Calu3 (cell line): ENCODE measurements at regions not wholly inside any gene's neighbourhood (a gene's known extent, or its start where the extent isn't known, plus 50 kb on each side); places are given as distances from the start of the nearest gene placed in this dataset.
"Not testable (repeated sequence)": the region's sequence is repeated elsewhere in the genome, so short reads cannot be mapped to it uniquely, and the experiment has no call there.

Experiments
- BruUV-seq: library from RNA; stranded (reverse); fragments of 400-500 nt; replicated peaks from 2 replicates; lab custom pipeline; 2021; lab: Mats Ljungman, UMichigan
- CTCF ChIA-PET: fragments of 300-600 bp; sonication (Branson Sonifier 250); formaldehyde crosslinking; loops from one replicate; lab custom pipeline; 2022; ENCODE audit warnings: antibody characterized with exemption; lab: Charles Lee
- DNase-seq: peaks from one replicate; pipeline ENCODE4 v3.0.0; 2022
- H3K27ac Mint-ChIP-seq: one replicate; pipeline ENCODE4 v1.8.0; 2022; ENCODE audit warnings: mixed read lengths; ENCODE audit not compliant: unreplicated experiment
- H3K27me3 Mint-ChIP-seq: one replicate; pipeline ENCODE4 v1.8.0; 2022; ENCODE audit warnings: mixed read lengths; ENCODE audit not compliant: unreplicated experiment
- H3K36me3 Mint-ChIP-seq: one replicate; pipeline ENCODE4 v1.8.0; 2022; ENCODE audit warnings: mild to moderate bottlenecking, moderate library complexity, mixed read lengths; ENCODE audit not compliant: insufficient read depth, unreplicated experiment
- H3K4me1 Mint-ChIP-seq: one replicate; pipeline ENCODE4 v1.8.0; 2022; ENCODE audit warnings: mild to moderate bottlenecking, low read depth, mixed read lengths; ENCODE audit not compliant: unreplicated experiment
- H3K4me3 Mint-ChIP-seq: one replicate; pipeline ENCODE4 v1.8.0; 2022; ENCODE audit warnings: mild to moderate bottlenecking, low read depth, moderate library complexity, mixed read lengths; ENCODE audit not compliant: unreplicated experiment
- H3K9me3 Mint-ChIP-seq: one replicate; pipeline ENCODE4 v1.8.0; 2022; ENCODE audit warnings: low read depth, mixed read lengths; ENCODE audit not compliant: unreplicated experiment
- CTCF ChIP-seq: fragments of 200-600 bp; IDR thresholded peaks from one replicate; pipeline ENCODE4 v1.8.0; 2022; ENCODE audit warnings: antibody characterized with exemption; ENCODE audit not compliant: unreplicated experiment
- intact Hi-C: fragments of 100-400 bp; cut with micrococcal nuclease; formaldehyde crosslinking; loops from one replicate; pipeline ENCODE4 v1.10.0; 2022; ENCODE audit not compliant: unreplicated experiment

GRCh38 chr16:8070506-8070905 is 519.8 kb downstream of the TMEM114 start:
- Mint-ChIP-seq H3K27ac (no peak overlapping the region), H3K4me1 (no peaks in the 10 kb centered on the region)
- CTCF ChIA-PET = interaction anchor here (0.6 kb wide), 1 partner anchor 1870 kb away, joined by 4 read pairs; no protein-coding TSS in a partner anchor

GRCh38 chr16:8068225-8068624 is 522.1 kb downstream of the TMEM114 start:
- H3K27ac Mint-ChIP-seq, CTCF ChIA-PET, H3K4me1 Mint-ChIP-seq, BruUV-seq, H3K27me3 Mint-ChIP-seq, H3K36me3 Mint-ChIP-seq, DNase-seq, intact Hi-C loops, H3K4me3 Mint-ChIP-seq: not testable (repeated sequence)
- peaks cover 23% of the 10 kb centered on the region for H3K9me3 Mint-ChIP-seq

More at GRCh38 chr16:8070506-8070905, 519.8 kb downstream of the TMEM114 start:
- H3K27me3 Mint-ChIP-seq = no peaks in the 10 kb centered on the region
- peaks cover 22% of the 10 kb centered on the region for H3K9me3 Mint-ChIP-seq
- intact Hi-C loops = no loop called here
- H3K4me3 Mint-ChIP-seq = no peak overlapping the region
- H3K36me3 Mint-ChIP-seq = no peaks in the 10 kb centered on the region
- DNase-seq = no peak
- BruUV-seq = no TSS peak
- no peak for TF ChIP-seq CTCF

- H3K4me3 Mint-ChIP-seq = no peak overlapping the region
- no peaks in the 10 kb centered on the region for H3K4me1 Mint-ChIP-seq
- BruUV-seq = no TSS peak
- CTCF ChIA-PET = no interaction called here
- no peaks in the 10 kb centered on the region for H3K27me3 Mint-ChIP-seq
- intact Hi-C loops = no loop called here
- H3K27ac Mint-ChIP-seq = no peak overlapping the region
- DNase-seq = no peak
- peaks cover 14% of the 10 kb centered on the region for H3K9me3 Mint-ChIP-seq
- H3K36me3 Mint-ChIP-seq = no peaks in the 10 kb centered on the region
- TF ChIP-seq CTCF = no peak
These were observed 527.2 kb downstream of the TMEM114 start for GRCh38 chr16:8063159-8063558.

- intact Hi-C loops = no loop called here
- CTCF ChIA-PET = no interaction called here
- TF ChIP-seq CTCF = no peak
- H3K4me3 Mint-ChIP-seq = no peak overlapping the region
- no peak for DNase-seq
- no peak overlapping the region for H3K27ac Mint-ChIP-seq
- H3K4me1 Mint-ChIP-seq = no peaks in the 10 kb centered on the region
- H3K36me3 Mint-ChIP-seq = no peaks in the 10 kb centered on the region
- no TSS peak for BruUV-seq
- peaks cover 13% of the 10 kb centered on the region for H3K9me3 Mint-ChIP-seq
- H3K27me3 Mint-ChIP-seq = no peaks in the 10 kb centered on the region
These were observed 527.6 kb downstream of the TMEM114 start for GRCh38 chr16:8062677-8063076.

GRCh38 chr16:8055761-8056160 is 534.5 kb downstream of the TMEM114 start:
- no TSS peak for BruUV-seq
- Mint-ChIP-seq H3K4me3 (no peak overlapping the region), H3K36me3 (no peaks in the 10 kb centered on the region), H3K9me3 (peaks cover 13% of the 10 kb centered on the region), H3K27me3 (no peaks in the 10 kb centered on the region), H3K27ac (no peak overlapping the region), H3K4me1 (no peaks in the 10 kb centered on the region)
- no peak for DNase-seq
- intact Hi-C loops = no loop called here
- CTCF ChIA-PET = interaction anchor here (0.6 kb wide), 1 partner anchor 84 kb away, joined by 4 read pairs; no protein-coding TSS in a partner anchor
- TF ChIP-seq CTCF = no peak
